WTC11 (cell line): ENCODE measurements at regions not wholly inside any gene's neighbourhood (a gene's known extent, or its start where the extent isn't known, plus 50 kb on each side); places are given as distances from the start of the nearest gene placed in this dataset.

Source experiments
- ATAC-seq: fragments of 200-7000 bp; cut with Tn5 transposase; 2 replicates; pipeline ENCODE4 v1.10.0; 2021; ENCODE audit warnings: mild to moderate bottlenecking, moderate library complexity
- CTCF ChIA-PET: fragments of 300-600 bp; sonication (Branson Sonifier 250); formaldehyde crosslinking; loops from one replicate; lab custom pipeline; 2021; ENCODE audit warnings: antibody characterized with exemption; lab: Charles Lee
- POLR2A ChIA-PET: fragments of 350-600 bp; sonication (Branson Sonifier 250); formaldehyde crosslinking; loops from one replicate; lab custom pipeline; 2021; ENCODE audit warnings: antibody characterized with exemption; lab: Charles Lee
- DNase-seq: peaks from one replicate; pipeline ENCODE4 v3.0.0; 2021; ENCODE audit warnings: low spot score
- H3K27ac Mint-ChIP-seq: 2 replicates; pipeline ENCODE4 v1.8.0; 2021; ENCODE audit warnings: mixed read lengths
- H3K27me3 Mint-ChIP-seq: 2 replicates; pipeline ENCODE4 v1.8.0; 2021; ENCODE audit warnings: low read depth, mild to moderate bottlenecking, moderate library complexity, mixed read lengths
- H3K36me3 Mint-ChIP-seq: 2 replicates; pipeline ENCODE4 v1.8.0; 2021; ENCODE audit warnings: mixed read lengths
- H3K4me1 Mint-ChIP-seq: 2 replicates; pipeline ENCODE4 v1.8.0; 2022; ENCODE audit warnings: mixed read lengths
- H3K4me3 Mint-ChIP-seq: 2 replicates; pipeline ENCODE4 v1.8.0; 2021; ENCODE audit warnings: mild to moderate bottlenecking, moderate library complexity, mixed read lengths
- H3K9me3 Mint-ChIP-seq: 2 replicates; pipeline ENCODE4 v1.8.0; 2021; ENCODE audit warnings: mixed read lengths
- ATF2 ChIP-seq: sonication (generic); formaldehyde crosslinking; IDR thresholded peaks from 2 replicates; pipeline ENCODE4 v1.8.1; 2022; ENCODE audit warnings: low read depth, missing genetic modification reagents, borderline replicate concordance
- CREM ChIP-seq: sonication (generic); formaldehyde crosslinking; IDR thresholded peaks from 2 replicates; pipeline ENCODE4 v1.8.1; 2022; ENCODE audit warnings: mild to moderate bottlenecking, missing genetic modification reagents, moderate library complexity
- EMX1 ChIP-seq: fragments of 250-450 bp; sonication (Bioruptor Pico); IDR thresholded peaks from 2 replicates; pipeline ENCODE4 v1.8.0; 2021; ENCODE audit warnings: mild to moderate bottlenecking
- ESRRA ChIP-seq: sonication (generic); formaldehyde crosslinking; IDR thresholded peaks from 2 replicates; pipeline ENCODE4 v1.8.1; 2022; ENCODE audit warnings: mild to moderate bottlenecking, missing genetic modification reagents, borderline replicate concordance
- GTF2I ChIP-seq: fragments of 250-450 bp; sonication (Bioruptor Pico); conservative IDR thresholded peaks from 2 replicates; pipeline ENCODE4 v1.4.0; 2021; ENCODE audit warnings: mild to moderate bottlenecking
- IRF1 ChIP-seq: sonication (generic); formaldehyde crosslinking; IDR thresholded peaks from 2 replicates; pipeline ENCODE4 v1.8.0; 2023; ENCODE audit warnings: missing genetic modification reagents
- MXD4 ChIP-seq: fragments of 250-450 bp; sonication (Bioruptor Pico); IDR thresholded peaks from 2 replicates; pipeline ENCODE4 v1.8.0; 2021; ENCODE audit warnings: mild to moderate bottlenecking, moderate library complexity, borderline replicate concordance
- NFYB ChIP-seq: sonication (generic); formaldehyde crosslinking; conservative IDR thresholded peaks from 2 replicates; pipeline ENCODE4 v1.8.0; 2022; ENCODE audit warnings: low read depth, missing genetic modification reagents
- NR1H2 ChIP-seq: sonication (generic); formaldehyde crosslinking; IDR thresholded peaks from 2 replicates; pipeline ENCODE4 v1.9.0; 2021; ENCODE audit warnings: mild to moderate bottlenecking, moderate library complexity, missing genetic modification reagents
- SOX15 ChIP-seq: fragments of 250-450 bp; sonication (Bioruptor Pico); IDR thresholded peaks from 2 replicates; pipeline ENCODE4 v1.9.0; 2021; ENCODE audit warnings: mild to moderate bottlenecking
- ZNF121 ChIP-seq: sonication (generic); formaldehyde crosslinking; IDR thresholded peaks from 2 replicates; pipeline ENCODE4 v1.8.0; 2023; ENCODE audit warnings: missing genetic modification reagents
- ZNF263 ChIP-seq: sonication (generic); formaldehyde crosslinking; IDR thresholded peaks from 2 replicates; pipeline ENCODE4 v1.8.1; 2022; ENCODE audit warnings: low read depth, mild to moderate bottlenecking, moderate library complexity, missing genetic modification reagents
- TF ChIP-seq, protein P1 (sequence below): sonication (generic); formaldehyde crosslinking; conservative IDR thresholded peaks from 2 replicates; pipeline ENCODE4 v1.8.1; 2023; ENCODE audit warnings: mild to moderate bottlenecking, low read depth, missing genetic modification reagents, moderate library complexity
- TF ChIP-seq, protein P2 (sequence below): fragments of 250-450 bp; sonication (Bioruptor Pico); conservative IDR thresholded peaks from 2 replicates; pipeline ENCODE4 v1.9.0; 2021; ENCODE audit warnings: mild to moderate bottlenecking

GRCh38 chr1:209102120-209102519, 481.4 kb upstream of the CAMK1G start:
- peaks cover 29% of the 10 kb centered on the region for H3K4me1 Mint-ChIP-seq
- TF ChIP-seq ESRRA (CRISPR knock-in tag): no peak
- TF ChIP-seq ATF2: no peak
- no peak for TF ChIP-seq SOX15 (CRISPR knock-in tag)
- TF ChIP-seq, protein P1, sequence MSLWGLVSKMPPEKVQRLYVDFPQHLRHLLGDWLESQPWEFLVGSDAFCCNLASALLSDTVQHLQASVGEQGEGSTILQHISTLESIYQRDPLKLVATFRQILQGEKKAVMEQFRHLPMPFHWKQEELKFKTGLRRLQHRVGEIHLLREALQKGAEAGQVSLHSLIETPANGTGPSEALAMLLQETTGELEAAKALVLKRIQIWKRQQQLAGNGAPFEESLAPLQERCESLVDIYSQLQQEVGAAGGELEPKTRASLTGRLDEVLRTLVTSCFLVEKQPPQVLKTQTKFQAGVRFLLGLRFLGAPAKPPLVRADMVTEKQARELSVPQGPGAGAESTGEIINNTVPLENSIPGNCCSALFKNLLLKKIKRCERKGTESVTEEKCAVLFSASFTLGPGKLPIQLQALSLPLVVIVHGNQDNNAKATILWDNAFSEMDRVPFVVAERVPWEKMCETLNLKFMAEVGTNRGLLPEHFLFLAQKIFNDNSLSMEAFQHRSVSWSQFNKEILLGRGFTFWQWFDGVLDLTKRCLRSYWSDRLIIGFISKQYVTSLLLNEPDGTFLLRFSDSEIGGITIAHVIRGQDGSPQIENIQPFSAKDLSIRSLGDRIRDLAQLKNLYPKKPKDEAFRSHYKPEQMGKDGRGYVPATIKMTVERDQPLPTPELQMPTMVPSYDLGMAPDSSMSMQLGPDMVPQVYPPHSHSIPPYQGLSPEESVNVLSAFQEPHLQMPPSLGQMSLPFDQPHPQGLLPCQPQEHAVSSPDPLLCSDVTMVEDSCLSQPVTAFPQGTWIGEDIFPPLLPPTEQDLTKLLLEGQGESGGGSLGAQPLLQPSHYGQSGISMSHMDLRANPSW (CRISPR knock-in tag): no peak
- no peak for TF ChIP-seq MXD4 (CRISPR knock-in tag)
- no peak for TF ChIP-seq IRF1
- TF ChIP-seq, all 79 proteins: peak for 0

DNA sequence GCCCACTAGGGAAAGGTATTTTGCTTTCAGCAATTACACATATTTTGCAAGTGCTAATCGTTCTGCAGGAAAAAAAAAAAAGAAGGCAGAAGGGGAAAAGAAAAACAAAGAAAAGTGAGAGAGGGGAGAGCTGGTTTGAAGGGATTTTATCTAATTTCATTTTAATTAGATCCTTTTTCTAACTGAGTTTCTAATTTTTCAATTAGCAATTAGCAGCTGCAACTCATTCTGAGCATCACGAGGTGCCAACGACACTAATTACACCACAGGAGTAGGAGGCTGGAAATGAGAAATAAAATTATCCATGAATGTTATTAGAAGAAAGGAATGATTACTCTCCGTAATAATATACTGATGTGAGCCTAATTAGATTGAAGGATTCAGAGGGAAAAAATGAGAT, 481.0 kb upstream of the CAMK1G start:
- POLR2A ChIA-PET: no interaction called here
- Mint-ChIP-seq H3K4me1 (peaks cover 32% of the 10 kb centered on the region), H3K27ac (no peak overlapping the region; the same call in 1 of the 2 replicates)
- ATAC-seq: no peak
- no peak for TF ChIP-seq GTF2I (CRISPR knock-in tag)
- TF ChIP-seq, all 79 proteins: peak for 0
- peaks cover 4% of the 10 kb centered on the region; the same call in 1 of the 2 replicates for H3K36me3 Mint-ChIP-seq
- DNase-seq: no peak
- H3K9me3 Mint-ChIP-seq: peaks cover 5% of the 10 kb centered on the region
- H3K27me3 Mint-ChIP-seq: no peaks in the 10 kb centered on the region; the same call in 1 of the 2 replicates
- CTCF ChIA-PET: no interaction called here
- no peak overlapping the region for H3K4me3 Mint-ChIP-seq

More at GRCh38 chr1:209102120-209102519, 481.4 kb upstream of the CAMK1G start:
- POLR2A ChIA-PET: no interaction called here
- CTCF ChIA-PET: no interaction called here
- no peak for ATAC-seq
- no peak overlapping the region; the same call in 1 of the 2 replicates for H3K27ac Mint-ChIP-seq
- peaks cover under 1% of the 10 kb centered on the region; the same call in 1 of the 2 replicates for H3K36me3 Mint-ChIP-seq
- H3K4me3 Mint-ChIP-seq: no peak overlapping the region
- DNase-seq: no peak
- peaks cover 1% of the 10 kb centered on the region for H3K9me3 Mint-ChIP-seq
- H3K27me3 Mint-ChIP-seq: no peaks in the 10 kb centered on the region; the same call in 1 of the 2 replicates

GRCh38 chr1:209103092-209103491, 480.4 kb upstream of the CAMK1G start:
- no peak for ATAC-seq
- Mint-ChIP-seq H3K9me3 (peaks cover 10% of the 10 kb centered on the region), H3K4me3 (no peak overlapping the region), H3K27me3 (no peaks in the 10 kb centered on the region; the same call in 1 of the 2 replicates), H3K4me1 (peaks cover 32% of the 10 kb centered on the region), H3K36me3 (peaks cover 4% of the 10 kb centered on the region; the same call in 1 of the 2 replicates), H3K27ac (no peak overlapping the region)
- no peak for DNase-seq
- ChIA-PET POLR2A (no interaction called here), CTCF (interaction anchor here (1.2 kb wide), 1 partner anchor 104 kb away, joined by 4 read pairs; no protein-coding TSS in a partner anchor)
- TF ChIP-seq, protein P2, sequence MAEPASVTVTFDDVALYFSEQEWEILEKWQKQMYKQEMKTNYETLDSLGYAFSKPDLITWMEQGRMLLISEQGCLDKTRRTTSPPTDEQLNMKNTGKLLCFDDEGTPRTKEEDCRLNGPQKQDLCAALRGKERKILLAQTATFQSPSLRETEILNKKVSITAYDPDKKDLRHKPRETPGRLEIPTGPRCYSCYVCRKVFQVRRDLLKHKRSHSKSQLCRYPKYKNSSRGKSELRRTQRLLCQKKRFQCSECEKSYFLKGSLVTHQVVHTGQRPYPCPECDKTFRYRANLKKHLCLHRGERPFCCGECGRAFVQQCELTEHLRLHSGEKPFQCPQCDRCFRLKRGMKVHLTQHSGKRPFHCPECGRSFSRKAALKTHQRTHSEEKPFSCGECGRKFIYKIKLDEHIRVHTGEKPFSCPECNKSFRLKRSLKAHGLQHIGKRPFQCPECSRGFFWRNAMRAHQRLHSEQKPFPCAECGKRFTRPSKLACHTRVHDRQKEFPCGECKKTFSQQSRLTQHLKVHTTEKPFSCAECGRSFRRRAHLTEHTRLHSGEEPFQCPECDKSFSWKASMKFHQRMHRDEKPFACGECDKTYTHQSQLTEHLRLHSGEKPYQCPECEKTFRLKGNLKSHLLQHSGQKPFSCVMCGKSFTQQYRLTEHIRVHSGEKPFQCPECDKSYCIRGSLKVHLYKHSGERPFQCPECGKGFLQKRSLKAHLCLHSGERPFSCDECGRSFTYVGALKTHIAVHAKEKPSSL (CRISPR knock-in tag): no peak
- TF ChIP-seq CREM (CRISPR knock-in tag) (no peak), ZNF263 (CRISPR knock-in tag) (no peak), EMX1 (CRISPR knock-in tag) (no peak), NR1H2 (CRISPR knock-in tag) (no peak), ZNF121 (CRISPR knock-in tag) (no peak), NFYB (CRISPR knock-in tag) (no peak)
